ENCODE measurements at regions not wholly inside any gene's neighbourhood (a gene's known extent, or its start where the extent isn't known, plus 50 kb on each side); places are given as distances from the start of the nearest gene placed in this dataset.
"Not testable (repeated sequence)": the region's sequence is repeated elsewhere in the genome, so short reads cannot be mapped to it uniquely, and the experiment has no call there.

DNA sequence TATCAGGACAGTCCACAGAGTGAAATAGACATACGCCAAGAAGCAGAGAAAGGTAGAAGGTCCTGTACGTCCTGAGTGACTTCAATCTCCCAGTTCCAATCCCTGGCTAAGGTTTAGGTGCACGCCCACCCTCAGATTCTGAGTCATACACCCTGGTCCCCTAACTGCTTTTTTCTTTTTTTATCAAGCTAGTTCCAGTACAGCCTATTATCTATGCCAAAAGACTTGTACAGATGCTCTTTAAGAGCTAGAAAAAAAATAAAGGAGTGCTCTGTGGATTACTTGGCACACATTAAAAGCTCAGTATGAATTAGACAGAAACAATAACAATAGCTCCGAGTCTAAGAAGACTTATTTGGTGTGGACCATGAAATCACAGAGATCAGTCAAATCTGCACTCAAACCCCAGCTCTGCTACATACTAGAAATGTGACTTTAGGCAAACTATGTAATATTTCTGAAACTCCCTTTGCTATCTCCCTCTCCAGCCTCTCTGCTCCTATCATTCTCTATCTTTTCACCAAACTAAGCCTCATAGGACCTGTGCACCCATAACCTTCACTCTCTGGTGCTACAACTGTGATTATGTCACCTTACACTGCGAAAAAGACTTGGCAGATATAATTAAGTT is 168.8 kb upstream of the KCTD7 start:
- not testable (repeated sequence) for DNase-seq

DNA sequence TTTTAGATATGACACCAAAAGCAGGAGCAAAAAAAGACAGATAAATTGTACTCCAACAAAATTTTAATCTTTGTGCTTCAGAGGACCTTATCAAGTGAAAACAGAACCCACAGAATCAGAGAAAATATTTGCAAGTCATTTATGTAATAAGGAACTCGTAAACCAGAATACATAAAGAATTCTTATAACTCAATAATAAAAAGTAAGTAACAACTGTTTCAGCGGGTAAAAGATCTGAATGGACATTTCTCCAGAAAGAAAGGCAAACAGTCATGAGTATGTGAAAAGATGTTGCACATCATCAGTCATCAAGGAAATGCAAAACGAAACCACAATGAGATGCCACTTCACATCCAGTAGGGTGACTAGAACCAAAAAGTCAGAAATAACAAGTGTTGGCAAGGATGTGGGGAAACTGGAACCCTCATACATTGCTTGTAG is 167.7 kb upstream of the KCTD7 start:
- DNase-seq = no peak

DNA sequence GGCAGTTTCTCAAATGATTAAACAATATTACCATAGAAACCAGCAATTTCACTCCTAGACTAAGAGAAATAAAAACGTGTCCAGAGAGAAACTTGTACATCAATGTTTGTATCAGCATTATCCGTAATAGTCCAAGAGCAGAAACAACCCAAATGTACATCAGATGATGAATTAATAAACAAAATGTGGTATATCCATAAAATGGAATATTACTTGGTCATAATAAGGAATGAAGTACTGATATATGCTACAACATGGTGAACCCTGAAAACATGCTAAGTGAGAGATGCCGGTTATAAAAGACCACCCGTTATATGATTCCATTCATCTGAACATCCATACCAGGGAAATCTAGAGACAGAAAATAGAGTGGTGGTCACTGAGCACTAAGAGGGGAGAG is 167.3 kb upstream of the KCTD7 start:
- DNase-seq = not testable (repeated sequence)

DNA sequence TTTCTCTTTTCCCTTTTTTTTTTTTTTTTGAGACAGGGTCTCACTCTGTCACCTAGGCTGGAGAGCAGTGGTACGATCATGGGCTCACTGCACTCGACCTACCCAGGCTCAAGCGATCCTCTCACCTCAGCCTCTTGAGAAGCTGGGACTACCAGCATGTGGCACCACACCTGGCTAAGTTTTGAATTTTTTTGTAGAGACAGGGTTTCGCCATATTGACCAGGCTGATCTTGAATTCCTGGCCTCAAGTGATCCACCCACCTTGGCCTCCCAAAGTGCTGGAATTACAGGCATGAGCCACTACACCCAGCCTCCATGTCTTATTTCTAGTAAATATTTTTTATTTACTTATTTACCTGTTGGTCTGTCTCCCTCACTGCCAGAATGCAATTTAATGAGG is 165.8 kb upstream of the KCTD7 start:
- DNase-seq = not testable (repeated sequence)

DNA sequence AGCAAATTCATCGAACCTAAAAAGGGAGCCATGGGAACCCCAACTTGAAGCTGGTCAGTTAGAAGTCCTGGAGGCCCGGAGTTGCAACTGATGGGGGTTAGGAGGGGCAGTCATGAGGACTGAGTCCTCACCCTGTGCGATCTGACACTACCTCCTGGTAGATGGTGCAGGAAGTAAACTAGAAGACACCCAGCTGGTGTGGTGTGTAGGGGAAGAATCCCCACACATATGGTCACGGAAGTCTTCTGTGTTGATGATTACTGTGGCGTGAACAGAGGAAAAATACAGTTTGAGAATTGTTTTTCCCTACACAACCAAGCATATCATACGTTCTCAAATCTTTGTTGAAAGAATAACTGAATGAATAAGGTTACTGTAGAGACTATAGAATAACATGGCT is 164.6 kb upstream of the KCTD7 start:
- no peak for DNase-seq

DNA sequence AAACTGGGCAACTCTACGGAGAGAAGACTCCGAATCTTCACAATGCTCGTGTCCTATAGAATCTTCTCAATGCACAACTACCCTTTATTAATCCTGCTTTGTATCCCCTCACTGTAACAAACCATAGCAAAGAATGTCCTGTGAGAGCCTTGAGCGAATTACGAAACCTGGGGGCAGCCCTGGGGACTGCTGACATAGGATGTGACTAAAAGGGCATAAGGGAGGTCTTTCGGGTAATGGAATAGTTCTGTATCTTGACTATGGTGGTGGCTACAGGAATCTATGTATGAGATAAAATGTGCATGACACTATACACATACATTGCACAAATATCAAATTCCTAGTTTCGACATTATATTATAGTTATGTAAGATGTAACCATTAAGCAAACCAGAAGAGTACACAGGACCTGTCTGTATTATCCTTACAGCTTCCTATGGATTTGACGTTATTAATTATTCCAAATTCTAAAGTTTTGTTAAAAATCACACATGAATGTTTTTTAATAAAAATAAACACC is 162.5 kb upstream of the KCTD7 start:
- DNase-seq = no peak

DNA sequence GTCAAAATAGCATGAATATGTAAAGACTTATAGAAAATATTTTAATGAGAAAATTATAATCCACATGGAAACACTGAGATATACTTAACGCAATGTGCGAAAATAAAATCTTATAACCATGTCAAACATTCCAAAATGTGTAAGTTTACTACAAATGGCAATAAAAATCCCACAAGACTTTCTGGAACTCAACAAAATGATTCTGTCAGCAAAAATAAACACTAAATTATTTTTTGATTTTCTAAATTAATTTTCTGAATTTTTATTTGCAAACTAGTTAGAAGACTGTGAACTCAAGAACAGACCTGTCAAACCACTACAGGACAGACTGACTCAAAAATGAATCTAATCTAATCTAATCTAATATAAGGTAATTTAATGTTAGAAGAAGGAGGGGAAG is 160.8 kb upstream of the KCTD7 start:
- no peak for DNase-seq

DNA sequence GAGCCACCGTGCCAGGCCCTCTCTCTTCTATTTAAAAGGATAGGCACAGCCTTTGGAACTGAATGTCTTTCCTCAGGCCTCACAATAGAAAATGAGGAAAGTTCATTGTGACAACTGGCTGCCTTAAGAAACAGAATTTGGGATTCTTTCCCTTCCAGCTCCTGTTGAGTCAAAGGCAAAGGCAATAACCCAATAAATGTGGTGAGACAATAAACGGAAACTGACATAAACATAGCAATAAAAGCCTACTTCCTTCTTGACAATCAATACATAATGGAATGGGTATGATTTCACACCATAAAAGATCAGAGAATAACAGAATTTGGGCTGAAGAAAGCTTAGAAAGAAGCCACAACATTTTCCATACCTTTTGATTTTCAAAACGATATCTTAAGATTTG is 155.6 kb upstream of the KCTD7 start:
- DNase-seq = not testable (repeated sequence)

DNA sequence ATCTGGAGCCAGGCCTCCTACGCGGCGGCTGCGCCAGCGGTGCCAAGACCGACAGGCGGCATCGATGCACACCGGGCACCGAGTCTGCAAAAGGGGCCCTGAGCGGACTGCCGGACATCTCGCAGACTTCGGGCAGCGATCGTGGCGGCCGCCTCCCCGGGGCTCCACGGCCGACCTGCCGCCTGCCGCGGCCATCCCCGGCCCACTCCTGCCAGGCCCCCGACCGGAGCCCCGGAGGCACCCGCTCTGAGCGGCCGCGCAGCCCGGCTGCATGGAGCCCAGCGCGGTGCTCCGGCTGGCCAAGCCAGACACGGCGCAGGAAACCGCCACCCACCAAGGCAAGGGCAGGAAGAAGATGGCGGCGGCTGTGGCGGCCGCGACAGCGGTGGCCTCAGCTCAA is 154.2 kb upstream of the KCTD7 start:
- no peak for DNase-seq

DNA sequence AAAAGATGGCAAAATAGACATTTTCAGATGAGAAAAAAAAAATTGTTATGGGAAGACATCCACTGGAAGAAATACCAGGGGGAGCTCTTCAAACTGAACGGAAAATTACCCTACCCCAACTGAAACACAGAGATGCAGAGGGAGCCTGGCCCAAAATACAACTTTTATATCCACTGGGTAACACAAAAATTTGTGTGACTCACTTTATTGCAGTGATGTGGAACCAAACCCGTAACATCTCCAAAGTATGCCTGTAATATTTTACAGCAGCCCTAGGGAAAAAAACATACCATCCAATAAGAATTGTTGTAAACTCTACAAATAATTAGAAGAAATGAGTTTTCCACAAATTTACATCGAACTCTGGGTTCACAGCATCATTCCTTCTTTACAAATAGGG is 152.6 kb upstream of the KCTD7 start:
- DNase-seq = not testable (repeated sequence)

DNA sequence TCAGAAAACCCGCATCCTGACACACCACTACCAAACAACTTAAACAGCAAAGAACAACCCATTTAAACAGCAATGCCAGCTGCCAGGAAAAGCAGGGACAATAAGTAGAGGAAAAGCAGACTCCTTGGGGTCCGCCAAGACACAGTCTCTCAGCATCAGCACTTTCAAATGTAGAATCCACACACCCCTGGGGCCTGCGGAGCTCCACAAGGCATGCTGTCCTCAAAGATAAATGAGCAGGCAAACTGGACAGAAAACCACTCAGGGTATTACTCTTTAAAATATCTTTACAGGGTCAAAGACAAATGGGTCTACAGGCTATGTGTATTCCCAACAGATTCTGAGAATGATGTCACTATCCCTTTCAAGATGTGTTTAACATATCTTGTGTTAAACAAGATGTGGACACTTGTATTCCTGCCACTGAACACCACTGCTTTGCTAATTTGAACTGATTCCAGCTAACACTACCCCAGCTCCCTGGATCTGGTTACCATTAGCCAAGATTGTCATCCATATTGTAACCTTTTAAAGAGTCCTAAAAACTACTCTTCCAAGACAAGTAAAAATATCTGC is 150.8 kb upstream of the KCTD7 start:
- DNase-seq = not testable (repeated sequence)

DNA sequence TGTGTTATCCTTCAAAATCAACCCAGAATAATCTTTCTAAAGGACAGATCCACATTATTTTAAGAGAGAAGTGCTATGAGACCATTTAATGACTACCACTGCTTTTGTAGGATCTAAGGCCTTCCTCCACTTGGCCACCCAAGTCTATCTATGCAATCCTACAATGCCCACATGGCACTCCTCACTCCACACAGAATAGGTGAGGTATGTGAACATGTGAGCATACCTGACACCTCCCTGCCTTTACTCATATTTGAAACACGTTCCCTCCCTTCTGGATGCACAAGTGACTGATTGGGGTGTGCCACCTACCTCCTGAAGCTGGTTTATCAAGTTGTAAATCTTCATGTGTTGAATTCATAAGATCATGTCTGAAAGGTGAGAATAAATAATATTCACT is 147.5 kb upstream of the KCTD7 start:
- DNase-seq = not testable (repeated sequence)

DNA sequence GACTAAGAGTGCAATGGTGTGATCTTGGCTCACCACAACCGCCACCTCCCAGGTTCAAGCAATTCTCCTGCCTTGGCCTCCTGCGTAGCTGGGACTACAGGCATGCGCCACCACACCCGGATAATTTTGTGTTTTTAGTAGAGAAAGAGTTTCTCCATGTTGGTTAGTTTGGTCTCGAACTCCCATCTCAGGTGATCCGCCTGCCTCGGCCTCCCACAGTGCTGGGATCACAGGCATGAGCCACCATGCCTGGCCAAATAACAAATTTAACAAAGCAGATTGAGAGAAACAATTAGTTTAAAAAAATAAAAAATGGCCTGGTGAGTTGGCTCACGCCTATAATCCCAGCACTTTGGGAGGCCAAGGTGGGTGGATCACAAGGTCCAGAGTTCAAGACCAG is 139.6 kb upstream of the KCTD7 start:
- not testable (repeated sequence) for DNase-seq

DNA sequence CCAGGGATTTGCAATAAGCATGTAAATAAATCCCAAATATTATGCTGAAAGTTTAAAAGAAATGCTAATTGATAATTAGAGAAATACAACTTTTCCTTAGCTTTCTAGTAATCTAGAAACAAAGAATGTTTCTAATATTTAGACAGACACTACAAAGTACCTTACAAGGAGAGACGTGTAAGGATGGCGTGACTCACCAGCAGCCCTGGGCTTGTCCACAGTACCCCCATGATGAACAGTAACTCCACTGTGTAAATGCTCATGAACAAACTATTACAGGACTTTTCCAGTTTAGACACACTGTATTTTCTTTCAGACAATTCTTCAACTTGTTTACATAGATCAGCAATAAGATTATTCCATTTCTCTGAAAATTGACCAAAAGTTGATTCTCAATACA is 138.9 kb upstream of the KCTD7 start:
- not testable (repeated sequence) for DNase-seq

DNA sequence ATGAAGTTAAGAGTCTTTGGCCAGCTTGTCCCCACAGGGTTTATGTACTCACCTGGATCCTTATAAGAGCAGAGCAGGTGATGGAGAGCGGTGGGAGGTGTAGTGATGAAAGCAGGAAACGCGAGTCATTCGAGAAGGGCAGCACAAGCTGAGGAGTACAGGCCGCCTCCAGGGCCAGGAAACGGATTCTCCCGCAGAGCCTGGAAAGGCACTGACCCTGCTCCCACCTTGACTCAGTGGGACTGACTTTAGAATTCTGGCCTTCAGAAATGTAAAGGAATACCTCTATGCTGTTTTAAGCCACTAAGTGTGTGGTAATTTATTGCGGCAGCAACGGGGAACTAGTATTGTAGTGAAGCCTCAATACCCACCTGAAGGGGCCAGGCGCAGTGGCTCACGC is 137.7 kb upstream of the KCTD7 start:
- not testable (repeated sequence) for DNase-seq

DNA sequence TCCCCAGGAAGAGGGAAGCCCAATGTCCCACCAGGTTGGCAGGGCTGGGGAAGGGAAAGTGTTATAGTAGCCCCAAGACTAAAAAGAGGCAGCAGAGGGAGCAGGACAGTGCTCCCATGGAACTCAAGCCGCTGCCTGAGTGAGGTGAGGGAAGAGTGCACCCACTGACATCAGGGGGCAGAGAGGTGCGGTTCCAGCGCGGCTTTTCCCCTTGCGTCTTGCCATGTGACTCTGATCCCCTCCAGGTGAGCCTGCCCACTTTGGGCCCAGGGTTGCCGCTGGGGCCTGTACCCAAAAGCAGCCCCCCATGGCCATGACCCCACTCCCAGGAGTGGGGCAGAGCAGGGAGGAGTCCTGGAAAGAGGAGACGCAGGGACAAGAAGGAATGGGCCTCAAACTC is 136.3 kb upstream of the KCTD7 start:
- not testable (repeated sequence) for DNase-seq

DNA sequence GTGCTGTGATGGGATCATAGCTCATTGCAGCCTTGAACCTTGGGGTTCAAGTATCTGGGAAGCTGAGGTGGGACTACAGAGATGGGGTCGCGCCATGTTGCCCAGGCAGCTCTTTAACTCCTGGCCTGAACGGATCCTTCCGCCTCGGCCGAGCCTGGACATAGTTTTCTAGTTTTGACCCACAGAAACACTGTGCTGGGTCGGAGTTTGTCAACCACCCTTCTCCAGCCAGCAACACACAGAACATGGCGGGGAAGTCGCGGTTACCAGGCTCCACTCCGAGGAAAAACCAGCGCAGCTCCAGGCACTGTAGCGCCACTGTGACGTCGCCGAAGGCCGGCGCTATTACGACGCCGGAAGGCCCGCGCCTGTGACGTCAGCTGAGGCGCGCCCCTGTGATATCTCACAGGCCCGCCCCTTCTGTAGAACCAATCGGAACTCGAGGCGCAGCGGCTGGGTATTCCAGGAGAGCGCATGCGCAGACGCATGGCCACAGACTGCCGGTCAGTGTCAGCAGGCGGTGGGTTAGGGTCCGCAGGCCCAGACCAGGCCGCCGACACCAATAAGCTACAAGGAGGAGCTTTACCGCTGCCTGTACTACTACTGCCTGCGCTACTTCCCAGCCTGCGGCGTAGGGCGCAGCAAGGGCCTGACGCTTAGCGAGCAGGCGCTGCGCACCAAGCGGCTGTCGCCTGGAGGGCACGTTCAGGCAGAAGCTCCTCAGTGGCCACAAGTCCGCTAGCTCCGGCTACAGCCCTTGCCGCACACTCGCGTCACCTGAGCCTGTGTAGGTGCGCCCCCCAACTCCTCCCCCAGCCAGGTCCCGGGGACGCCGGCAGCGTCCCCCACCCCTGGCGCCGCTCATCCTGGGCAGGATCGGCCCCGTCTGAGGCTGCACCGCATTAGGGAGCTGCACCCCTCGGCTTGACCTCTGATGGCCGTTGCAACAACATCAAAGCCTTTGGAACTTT is 135.2 kb upstream of the KCTD7 start:
- DNase-seq = peak; percentile 99

DNA sequence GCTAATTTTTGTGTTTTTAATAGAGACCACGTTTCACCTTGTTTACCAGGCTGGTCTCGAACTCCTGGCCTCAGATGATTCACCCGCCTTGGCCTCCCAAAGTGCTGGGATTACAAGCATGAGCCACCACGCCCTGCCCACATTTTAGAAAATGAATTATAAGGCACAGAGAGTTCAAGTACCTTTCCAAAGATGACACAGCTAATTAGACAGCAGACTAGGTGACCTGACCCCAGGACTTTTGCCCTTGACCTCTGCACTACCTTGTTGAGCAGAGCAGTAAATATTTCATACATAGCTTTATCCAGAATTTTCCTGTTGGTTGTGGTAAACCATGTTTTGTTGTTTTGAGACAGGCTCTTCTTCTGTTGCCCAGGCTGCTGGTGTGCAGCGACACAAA is 131.3 kb upstream of the KCTD7 start:
- DNase-seq = no peak

DNA sequence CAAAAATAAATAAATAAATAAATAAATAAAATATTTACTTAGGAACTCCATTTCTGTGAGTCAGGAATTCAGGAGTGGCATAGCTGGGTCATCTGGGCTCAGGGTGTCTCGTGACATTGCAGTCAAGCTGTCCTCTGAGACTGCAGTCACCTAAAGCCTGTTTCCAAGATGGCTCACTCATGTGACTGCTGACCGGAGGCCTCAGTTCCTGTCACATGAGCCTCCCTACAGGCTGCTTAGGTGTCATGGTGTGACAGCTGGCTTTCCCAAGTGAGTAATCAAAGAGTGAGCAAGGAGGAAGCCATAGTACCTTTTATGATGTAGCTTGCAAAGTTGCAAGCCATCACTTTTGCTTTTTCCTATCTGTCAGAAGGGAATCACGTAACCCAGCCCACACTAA is 128.6 kb upstream of the KCTD7 start:
- no peak for DNase-seq

DNA sequence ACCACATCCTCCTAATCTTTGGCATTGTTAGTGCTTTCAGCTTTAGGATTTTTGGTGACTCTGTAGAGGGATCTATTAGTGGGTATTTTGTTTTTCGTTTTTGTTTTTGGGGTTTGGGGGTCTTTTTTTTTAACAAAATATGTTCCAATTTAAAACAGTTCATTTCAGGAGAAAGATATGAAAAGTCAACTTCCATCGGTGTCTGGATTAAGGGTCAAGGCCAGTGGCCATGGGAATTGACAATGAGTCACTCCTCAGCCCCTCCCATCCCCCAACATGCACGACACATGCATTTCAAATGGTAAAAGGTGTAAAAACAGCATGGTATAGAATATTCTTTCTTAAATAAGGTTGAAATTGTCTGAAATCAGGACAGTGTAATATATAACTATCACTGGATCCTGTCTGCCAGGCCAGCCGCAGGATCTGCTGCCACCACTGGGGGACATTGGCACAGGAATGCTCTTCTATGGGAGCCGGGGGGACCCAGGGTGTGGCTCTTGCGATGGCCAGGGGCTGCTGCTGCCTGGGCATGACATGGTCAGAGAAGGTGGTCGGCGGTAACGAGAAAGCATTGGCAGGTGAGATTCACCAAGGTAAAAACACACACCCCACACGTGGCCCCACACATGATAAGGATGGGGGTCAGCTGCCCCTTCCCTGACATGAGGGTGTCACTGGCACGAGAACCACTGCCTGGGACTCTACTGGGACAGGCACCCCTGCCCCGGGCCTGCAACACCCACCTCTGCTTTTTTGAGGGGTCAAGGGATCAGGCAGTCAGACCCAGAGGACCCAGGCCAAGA is 126.2 kb upstream of the KCTD7 start:
- no peak for DNase-seq

DNA sequence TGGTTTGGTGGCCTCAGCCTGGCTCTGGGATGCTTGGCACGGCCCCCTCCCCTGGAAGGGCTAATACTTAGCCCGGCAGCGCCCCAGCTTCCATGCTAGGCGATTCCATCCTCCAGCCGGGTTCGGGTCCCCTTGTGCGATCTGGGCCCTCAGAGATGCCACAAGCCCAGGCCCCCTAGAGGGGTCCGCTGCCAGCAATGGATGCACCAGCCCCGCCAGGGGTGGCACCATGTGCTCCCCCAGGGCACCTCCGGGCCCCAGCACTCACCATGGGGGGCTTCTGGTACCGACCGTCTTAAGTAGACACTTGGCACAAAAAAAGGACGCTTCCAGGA is 125.7 kb upstream of the KCTD7 start:
- DNase-seq = no peak

DNA sequence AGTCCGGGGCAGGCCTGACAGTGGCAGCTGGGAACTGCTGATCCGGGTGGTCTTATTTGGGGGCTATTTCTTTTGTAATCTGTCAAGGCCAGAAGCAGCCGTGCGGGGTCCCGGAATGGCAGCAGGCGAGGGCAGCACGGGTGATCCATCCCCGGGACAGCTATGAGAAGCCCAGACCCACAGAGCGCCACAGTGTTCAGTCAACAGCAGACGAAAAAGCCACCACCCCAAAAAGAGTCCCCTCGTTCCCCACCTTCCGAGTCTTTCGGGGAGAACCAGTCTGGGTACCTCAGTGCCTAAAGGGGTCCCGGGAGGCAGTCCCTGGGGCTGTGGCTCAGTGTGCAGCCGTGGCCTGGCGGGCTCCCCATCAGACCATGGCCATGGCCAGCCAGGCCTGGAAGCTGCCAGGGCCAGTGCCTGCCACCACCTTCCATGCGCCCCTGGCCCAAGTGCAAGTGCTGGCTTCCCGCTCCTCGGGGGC is 125.1 kb upstream of the KCTD7 start:
- no peak for DNase-seq

DNA sequence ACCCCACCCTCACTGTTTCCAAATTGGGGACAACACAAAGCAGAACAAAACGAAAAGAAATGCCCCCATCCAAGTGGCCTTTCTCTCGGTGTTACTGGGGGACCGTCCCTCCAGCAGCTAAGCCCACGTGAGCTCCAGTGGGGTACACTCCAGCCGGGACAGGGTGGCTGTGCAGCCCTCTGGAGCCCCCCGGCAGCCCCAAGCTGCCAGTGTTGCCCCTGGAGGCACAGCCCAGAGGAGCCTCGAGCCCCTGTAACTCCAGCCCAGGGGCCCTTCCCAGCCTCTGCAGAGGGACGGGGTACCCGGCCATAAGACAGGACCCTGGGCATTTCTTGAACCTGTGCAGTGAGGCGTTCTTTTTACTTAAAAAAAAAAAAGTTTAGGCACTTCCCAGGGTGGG is 124.5 kb upstream of the KCTD7 start:
- no peak for DNase-seq

Data from eye (tissue), 1 donor.